C4-2B (cell line): ENCODE measurements at regions not wholly inside any gene's neighbourhood (a gene's known extent, or its start where the extent isn't known, plus 50 kb on each side); places are given as distances from the start of the nearest gene placed in this dataset.
"Not testable (repeated sequence)": the region's sequence is repeated elsewhere in the genome, so short reads cannot be mapped to it uniquely, and the experiment has no call there.

Source experiments
- ZFX ChIP-seq: fragments of 450-650 bp; IDR thresholded peaks from 2 replicates; pipeline ENCODE4 v1.6.1; 2017
- TF ChIP-seq, protein P1 (sequence below): fragments of 450-650 bp; conservative IDR thresholded peaks from 2 replicates; pipeline ENCODE4 v1.5.1; 2017; ENCODE audit warnings: mild to moderate bottlenecking

DNA sequence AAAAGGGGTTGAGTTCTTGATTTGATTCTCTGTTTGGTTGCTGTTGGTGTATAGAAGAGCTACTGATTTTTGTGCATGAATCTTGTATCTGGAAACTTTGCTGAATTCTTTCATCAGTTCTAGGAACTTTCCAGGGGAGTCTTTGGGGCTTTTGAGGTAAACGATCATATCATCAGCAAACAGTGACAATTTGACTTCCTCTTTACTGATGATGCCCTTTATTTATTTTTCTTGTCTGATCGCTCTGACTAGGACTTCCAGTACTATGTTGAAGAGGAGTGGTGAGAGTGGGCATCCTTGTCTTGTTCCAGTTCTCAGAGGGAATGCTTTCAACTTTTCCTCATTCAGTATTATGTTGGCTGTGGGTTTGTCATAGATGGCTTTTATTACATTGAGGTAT, 304.0 kb downstream of the MTERF1 start:
- TF ChIP-seq, protein P1, sequence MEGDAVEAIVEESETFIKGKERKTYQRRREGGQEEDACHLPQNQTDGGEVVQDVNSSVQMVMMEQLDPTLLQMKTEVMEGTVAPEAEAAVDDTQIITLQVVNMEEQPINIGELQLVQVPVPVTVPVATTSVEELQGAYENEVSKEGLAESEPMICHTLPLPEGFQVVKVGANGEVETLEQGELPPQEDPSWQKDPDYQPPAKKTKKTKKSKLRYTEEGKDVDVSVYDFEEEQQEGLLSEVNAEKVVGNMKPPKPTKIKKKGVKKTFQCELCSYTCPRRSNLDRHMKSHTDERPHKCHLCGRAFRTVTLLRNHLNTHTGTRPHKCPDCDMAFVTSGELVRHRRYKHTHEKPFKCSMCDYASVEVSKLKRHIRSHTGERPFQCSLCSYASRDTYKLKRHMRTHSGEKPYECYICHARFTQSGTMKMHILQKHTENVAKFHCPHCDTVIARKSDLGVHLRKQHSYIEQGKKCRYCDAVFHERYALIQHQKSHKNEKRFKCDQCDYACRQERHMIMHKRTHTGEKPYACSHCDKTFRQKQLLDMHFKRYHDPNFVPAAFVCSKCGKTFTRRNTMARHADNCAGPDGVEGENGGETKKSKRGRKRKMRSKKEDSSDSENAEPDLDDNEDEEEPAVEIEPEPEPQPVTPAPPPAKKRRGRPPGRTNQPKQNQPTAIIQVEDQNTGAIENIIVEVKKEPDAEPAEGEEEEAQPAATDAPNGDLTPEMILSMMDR, result not testable (repeated sequence)
- TF ChIP-seq ZFX, result not testable (repeated sequence)
